Tibial nerve (tissue), 3 donors: ENCODE measurements at regions not wholly inside any gene's neighbourhood (a gene's known extent, or its start where the extent isn't known, plus 50 kb on each side); places are given as distances from the start of the nearest gene placed in this dataset.

ENCODE experiments used
- CTCF ChIP-seq, 5 experiments: fragments of 200-600 bp in 3 of 5; fragments of 450-650 bp in 2 of 5; sonication (generic) in 3 of 5; IDR thresholded peaks; one replicate each; pipeline ENCODE4 v1.5.1; 2016 to 2019; ENCODE audit warnings: antibody characterized with exemption in 5 of 5, mild to moderate bottlenecking in 3 of 5, moderate library complexity in 2 of 5
- POLR2A ChIP-seq, 2 donors: fragments of 450-650 bp; IDR thresholded peaks; one replicate each; pipeline ENCODE4 v1.6.1; 2017; ENCODE audit warnings: antibody characterized with exemption in 2 of 2, mild to moderate bottlenecking in 2 of 2, moderate library complexity in 2 of 2

- TF ChIP-seq CTCF (IDR thresholded peaks at IDR 0.05), result no peak
- no peak for TF ChIP-seq POLR2A (IDR thresholded peaks at IDR 0.05)
These were observed 75.3 kb upstream of the MAST4 start for GRCh38 chr5:66520854-66521253.
